Epithelial cell of esophagus (primary cell): ENCODE measurements at regions not wholly inside any gene's neighbourhood (a gene's known extent, or its start where the extent isn't known, plus 50 kb on each side); places are given as distances from the start of the nearest gene placed in this dataset.

Source experiments
- DNase-seq: peaks from one replicate; pipeline ENCODE4 v3.0.0; 2010; ENCODE audit warnings: low read depth
- H3K4me3 ChIP-seq: 2 replicates; pipeline ENCODE4 v1.5.1; 2011; ENCODE audit warnings: mild to moderate bottlenecking, low read length, control low read depth
- TF ChIP-seq, protein P1 (sequence below): IDR thresholded peaks from 2 replicates; pipeline ENCODE4 v1.5.1; 2011; ENCODE audit warnings: low read depth, mild to moderate bottlenecking, low read length, control low read depth, inconsistent platforms; ENCODE audit not compliant: insufficient read depth; ENCODE audit errors: missing control alignments

DNA sequence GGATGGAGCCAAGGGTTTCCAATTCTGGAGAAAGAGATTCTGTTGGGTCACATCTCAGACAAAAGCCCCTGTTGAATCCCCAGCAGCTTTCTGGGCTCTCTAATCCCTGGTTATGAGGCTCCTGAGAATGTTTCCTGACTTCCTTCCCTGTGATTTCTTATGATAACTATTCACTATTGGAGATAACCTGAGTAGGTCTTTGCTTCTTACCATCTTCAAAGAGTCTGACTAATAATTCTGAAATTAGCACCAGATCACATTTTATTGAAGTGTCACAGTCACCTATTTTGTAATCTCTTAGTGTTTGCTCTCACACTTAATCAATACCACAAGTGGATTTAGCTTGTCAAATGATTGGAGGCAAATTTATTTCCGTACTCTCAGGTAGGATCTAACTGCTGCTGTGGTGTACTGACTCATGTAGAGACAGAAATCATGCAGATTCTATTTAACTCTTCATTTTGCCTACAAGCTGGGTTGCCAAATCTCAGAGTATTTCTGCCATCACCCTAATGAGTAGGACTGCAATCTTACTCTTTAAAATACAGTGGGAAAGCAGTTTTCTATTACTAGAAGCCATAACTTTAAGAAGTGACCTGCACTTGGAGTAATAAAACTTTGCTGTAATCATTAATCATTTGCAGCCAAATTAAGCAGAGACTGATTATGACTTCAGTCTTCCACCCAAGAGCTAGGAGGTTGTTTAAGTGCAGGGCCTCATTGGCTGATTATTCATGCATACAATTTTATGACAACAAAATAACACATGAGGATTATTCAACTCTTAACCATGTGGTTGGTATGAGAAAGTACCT, 422.1 kb downstream of the EPM2A start:
- TF ChIP-seq, protein P1, sequence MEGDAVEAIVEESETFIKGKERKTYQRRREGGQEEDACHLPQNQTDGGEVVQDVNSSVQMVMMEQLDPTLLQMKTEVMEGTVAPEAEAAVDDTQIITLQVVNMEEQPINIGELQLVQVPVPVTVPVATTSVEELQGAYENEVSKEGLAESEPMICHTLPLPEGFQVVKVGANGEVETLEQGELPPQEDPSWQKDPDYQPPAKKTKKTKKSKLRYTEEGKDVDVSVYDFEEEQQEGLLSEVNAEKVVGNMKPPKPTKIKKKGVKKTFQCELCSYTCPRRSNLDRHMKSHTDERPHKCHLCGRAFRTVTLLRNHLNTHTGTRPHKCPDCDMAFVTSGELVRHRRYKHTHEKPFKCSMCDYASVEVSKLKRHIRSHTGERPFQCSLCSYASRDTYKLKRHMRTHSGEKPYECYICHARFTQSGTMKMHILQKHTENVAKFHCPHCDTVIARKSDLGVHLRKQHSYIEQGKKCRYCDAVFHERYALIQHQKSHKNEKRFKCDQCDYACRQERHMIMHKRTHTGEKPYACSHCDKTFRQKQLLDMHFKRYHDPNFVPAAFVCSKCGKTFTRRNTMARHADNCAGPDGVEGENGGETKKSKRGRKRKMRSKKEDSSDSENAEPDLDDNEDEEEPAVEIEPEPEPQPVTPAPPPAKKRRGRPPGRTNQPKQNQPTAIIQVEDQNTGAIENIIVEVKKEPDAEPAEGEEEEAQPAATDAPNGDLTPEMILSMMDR, result no peak
- DNase-seq, result no peak

DNA sequence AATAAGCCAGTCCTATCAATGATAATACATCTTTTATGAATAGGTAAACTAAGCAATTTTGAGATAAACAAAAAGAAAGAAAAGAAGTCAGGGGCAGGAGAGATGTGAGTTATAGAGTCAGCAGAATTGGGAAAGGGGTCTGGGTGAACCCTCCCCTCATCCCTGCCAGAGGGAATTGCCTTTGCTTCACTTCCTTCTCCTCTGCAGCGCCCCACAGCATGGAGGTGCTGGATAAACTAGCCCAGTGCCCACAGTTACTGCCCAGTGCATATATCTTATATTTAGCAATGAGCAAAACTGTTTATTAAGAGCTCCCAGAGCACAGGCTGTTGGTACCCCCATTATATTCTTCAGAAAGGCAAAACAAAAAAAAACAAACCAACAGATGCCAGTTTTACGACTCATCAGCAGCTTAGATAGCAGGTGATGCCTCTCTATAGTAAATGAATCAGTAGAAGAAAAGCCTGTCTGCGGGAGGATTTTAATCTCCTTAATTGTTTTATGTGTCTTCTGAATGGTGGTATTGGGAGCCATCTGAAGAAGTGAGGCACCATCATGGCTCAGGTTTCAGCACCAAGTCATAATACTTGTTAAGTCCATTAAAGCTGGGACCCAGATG, 419.2 kb downstream of the EPM2A start:
- TF ChIP-seq, protein P1, result no peak
- H3K4me3 ChIP-seq, result no peak overlapping the region
- DNase-seq, result peak; percentile 10

More for the DNA sequence above, 422.1 kb downstream of the EPM2A start:
- H3K4me3 ChIP-seq, result no peak overlapping the region

DNA sequence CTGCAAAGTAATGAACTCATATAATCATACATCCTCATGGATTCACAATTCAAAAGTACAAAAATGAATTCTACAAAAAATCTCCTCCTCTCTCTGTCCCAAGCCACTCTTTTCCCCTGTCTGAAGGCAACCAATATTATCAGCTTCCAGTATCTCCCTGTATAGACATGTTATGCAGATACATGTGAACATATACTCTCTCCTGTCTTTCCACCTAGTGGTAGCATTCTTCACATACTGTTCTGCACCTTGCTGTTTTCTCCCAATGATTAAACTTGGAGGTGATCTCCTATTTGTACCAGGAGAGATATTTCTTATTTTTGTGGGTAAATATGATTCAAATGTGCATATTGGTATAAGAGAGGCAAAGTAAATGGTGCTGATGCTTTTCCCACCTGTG, 416.4 kb downstream of the EPM2A start:
- TF ChIP-seq, protein P1, result peak; percentile 32
- DNase-seq, result peak; percentile 16
- no peak overlapping the region for H3K4me3 ChIP-seq

DNA sequence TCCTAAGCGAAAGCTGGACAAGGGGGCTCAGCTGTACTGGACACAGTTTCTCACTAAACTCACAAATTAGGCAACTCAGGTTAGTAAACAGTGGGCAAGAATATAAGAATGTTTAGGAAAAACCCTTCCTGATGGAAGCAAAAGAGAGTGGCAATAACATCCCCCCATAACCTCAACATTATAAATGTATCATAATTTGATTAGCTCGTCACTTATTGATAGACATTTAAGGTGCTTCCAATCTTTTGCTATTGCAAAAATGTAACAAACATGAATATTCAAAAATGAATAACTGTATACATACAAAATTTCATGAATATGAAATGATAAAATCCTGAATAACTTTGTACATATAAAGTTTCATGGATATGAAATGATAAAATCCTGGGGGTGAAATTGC, 415.7 kb downstream of the EPM2A start:
- no peak overlapping the region for H3K4me3 ChIP-seq
- DNase-seq, result no peak
- TF ChIP-seq, protein P1, result no peak

GRCh38 chr6:145323646-145324045, 411.7 kb downstream of the EPM2A start:
- no peak for DNase-seq
- H3K4me3 ChIP-seq, result no peak overlapping the region
- TF ChIP-seq, protein P1, result no peak

DNA sequence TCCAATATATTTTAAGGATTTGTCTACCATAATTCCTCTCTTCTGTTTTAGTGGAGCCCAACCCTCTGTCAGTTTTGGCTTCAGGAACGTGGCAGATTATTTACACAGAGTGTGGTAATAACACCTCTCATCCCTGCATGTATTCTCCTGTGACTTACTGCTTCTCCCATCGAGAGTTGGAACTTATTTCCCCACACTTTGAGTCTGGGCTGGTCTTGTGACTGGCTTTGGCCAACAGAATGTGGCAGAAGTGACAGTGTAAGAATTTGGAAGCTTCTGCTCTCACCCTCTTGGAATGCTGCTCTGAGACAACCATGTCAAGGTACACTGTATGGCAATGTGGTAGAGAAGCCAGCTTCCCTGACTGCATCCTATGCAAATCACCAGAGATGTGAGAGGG, 407.7 kb downstream of the EPM2A start:
- peak; percentile 20 for DNase-seq
- no peak overlapping the region for H3K4me3 ChIP-seq
- TF ChIP-seq, protein P1, result no peak
